SK-N-SH treated with all-trans-retinoic acid at 6 μM for 48 hours (cell line): ENCODE measurements at regions not wholly inside any gene's neighbourhood (a gene's known extent, or its start where the extent isn't known, plus 50 kb on each side); places are given as distances from the start of the nearest gene placed in this dataset.

ENCODE experiments used
- ARNTL ChIP-seq: fragments of 450-650 bp; formaldehyde crosslinking; IDR thresholded peaks from 2 replicates; pipeline ENCODE4 v1.5.0; 2020; ENCODE audit warnings: low read depth, mild to moderate bottlenecking, moderate library complexity, borderline replicate concordance
- TCF4 ChIP-seq: fragments of 250-450 bp; sonication (Bioruptor Pico); IDR thresholded peaks from 2 replicates; pipeline ENCODE4 v1.8.0; 2021; ENCODE audit warnings: mild to moderate bottlenecking, moderate library complexity, borderline replicate concordance
- ZC3H10 ChIP-seq: fragments of 250-450 bp; sonication (Bioruptor Pico); IDR thresholded peaks from 2 replicates; pipeline ENCODE4 v1.5.1; 2021; ENCODE audit warnings: mild to moderate bottlenecking, moderate library complexity
- TF ChIP-seq, protein P1 (sequence below): fragments of 250-450 bp; sonication (Bioruptor Pico); IDR thresholded peaks from 2 replicates; pipeline ENCODE4 v1.5.1; 2021; ENCODE audit warnings: mild to moderate bottlenecking, moderate library complexity

DNA sequence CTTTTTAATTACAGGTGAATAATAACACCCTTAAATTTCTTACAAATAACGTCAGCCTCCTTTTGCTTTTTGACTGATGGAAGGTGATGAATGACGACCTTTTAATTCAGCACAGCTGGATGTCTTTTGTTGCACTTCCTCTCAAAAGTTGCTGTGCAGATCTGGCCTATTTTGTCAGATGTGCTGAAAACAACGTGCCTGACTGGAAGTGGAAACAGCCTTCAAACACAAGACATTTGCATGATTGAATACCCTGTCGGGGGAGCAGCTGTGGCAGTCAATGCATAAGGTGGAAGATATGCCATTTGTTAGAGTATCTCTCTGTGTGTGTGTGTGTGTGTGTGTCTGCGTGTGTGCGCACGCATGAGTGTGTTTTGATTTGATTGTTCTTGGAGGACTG, 579.7 kb downstream of the SPRY1 start:
- TF ChIP-seq ARNTL (no peak), ZC3H10 (CRISPR knock-in tag) (no peak), TCF4 (CRISPR knock-in tag) (no peak)
- TF ChIP-seq, protein P1, sequence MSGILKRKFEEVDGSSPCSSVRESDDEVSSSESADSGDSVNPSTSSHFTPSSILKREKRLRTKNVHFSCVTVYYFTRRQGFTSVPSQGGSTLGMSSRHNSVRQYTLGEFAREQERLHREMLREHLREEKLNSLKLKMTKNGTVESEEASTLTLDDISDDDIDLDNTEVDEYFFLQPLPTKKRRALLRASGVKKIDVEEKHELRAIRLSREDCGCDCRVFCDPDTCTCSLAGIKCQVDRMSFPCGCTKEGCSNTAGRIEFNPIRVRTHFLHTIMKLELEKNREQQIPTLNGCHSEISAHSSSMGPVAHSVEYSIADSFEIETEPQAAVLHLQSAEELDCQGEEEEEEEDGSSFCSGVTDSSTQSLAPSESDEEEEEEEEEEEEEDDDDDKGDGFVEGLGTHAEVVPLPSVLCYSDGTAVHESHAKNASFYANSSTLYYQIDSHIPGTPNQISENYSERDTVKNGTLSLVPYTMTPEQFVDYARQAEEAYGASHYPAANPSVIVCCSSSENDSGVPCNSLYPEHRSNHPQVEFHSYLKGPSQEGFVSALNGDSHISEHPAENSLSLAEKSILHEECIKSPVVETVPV (CRISPR knock-in tag) = no peak
